ENCODE measurements at regions not wholly inside any gene's neighbourhood (a gene's known extent, or its start where the extent isn't known, plus 50 kb on each side); places are given as distances from the start of the nearest gene placed in this dataset.

DNA sequence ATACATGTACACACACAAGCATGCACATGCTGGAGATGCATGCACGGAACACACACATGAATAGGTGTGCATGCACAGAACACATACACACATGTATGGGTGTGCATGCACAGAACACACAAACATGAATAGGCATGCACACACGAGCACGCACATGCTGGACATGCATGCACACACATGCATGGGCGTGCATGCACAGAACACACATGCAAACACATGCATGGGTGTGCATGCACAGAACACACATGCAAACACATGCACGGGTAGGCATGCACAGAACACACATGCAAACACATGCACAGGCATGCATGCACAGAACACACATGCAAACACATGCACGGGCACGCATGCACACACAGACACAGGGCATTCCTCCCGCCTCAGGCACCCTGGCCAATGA is 382.3 kb downstream of the IRX2 start:
- DNase-seq: no peak
- TF ChIP-seq POLR2AphosphoS5 (IDR thresholded peaks at IDR 0.05): no peak
- no peak for TF ChIP-seq POLR2A (IDR thresholded peaks at IDR 0.05)
- TF ChIP-seq, protein P1, sequence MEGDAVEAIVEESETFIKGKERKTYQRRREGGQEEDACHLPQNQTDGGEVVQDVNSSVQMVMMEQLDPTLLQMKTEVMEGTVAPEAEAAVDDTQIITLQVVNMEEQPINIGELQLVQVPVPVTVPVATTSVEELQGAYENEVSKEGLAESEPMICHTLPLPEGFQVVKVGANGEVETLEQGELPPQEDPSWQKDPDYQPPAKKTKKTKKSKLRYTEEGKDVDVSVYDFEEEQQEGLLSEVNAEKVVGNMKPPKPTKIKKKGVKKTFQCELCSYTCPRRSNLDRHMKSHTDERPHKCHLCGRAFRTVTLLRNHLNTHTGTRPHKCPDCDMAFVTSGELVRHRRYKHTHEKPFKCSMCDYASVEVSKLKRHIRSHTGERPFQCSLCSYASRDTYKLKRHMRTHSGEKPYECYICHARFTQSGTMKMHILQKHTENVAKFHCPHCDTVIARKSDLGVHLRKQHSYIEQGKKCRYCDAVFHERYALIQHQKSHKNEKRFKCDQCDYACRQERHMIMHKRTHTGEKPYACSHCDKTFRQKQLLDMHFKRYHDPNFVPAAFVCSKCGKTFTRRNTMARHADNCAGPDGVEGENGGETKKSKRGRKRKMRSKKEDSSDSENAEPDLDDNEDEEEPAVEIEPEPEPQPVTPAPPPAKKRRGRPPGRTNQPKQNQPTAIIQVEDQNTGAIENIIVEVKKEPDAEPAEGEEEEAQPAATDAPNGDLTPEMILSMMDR (IDR thresholded peaks at IDR 0.05 in 8 of 11, conservative IDR thresholded peaks at IDR 0.05 in 3 of 11): no peak
- no peaks in the 10 kb centered on the region for H3K27me3 ChIP-seq (replicated peaks in 1 of 7)
- H3K36me3 ChIP-seq: no peaks in the 10 kb centered on the region
- no peak overlapping the region for H3K4me3 ChIP-seq
- intact Hi-C loops (cut with DNase I; ENCODE audit: low total_unique reads): no loop called here
- H3K4me1 ChIP-seq: no peaks in the 10 kb centered on the region
- no peak overlapping the region for H3K27ac ChIP-seq
- H3K9me3 ChIP-seq: peaks cover 0 to 82% (median 13%) of the 10 kb centered on the region in 8 donors
- WGBS, 5 donors: 84 to 92% (median 88%) methylated on average over 8 of the region's 8 CpGs

DNA sequence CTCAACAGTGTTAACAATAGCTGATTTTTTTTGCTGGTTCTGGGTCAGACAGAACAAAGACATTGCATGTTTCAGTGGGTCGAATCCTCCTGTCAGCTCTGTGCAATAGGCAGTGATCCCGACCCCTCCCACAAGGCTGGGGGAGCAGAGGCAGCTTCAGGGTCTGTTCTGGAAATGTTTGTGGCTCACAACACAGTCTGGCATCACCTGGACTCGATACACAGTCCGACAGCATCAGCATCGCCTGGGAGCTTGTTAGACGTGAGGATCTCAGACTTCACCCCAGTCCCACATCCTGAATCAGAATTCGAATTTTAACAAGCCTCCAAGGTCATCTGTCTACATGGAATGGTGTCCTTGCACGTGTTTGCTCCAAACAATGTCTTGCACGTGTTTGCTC is 384.7 kb downstream of the IRX2 start:
- H3K4me3 ChIP-seq: no peak overlapping the region
- intact Hi-C loops (cut with DNase I; ENCODE audit: low total_unique reads): no loop called here
- no peak for TF ChIP-seq POLR2AphosphoS5 (IDR thresholded peaks at IDR 0.05)
- TF ChIP-seq POLR2A (IDR thresholded peaks at IDR 0.05): no peak
- TF ChIP-seq, protein P1 (IDR thresholded peaks at IDR 0.05 in 8 of 11, conservative IDR thresholded peaks at IDR 0.05 in 3 of 11): no peak
- no peaks in the 10 kb centered on the region for H3K27me3 ChIP-seq (replicated peaks in 1 of 7)
- 57 to 79% (median 67%) methylated on average over 9 of the region's 9 CpGs for WGBS, 5 donors
- peaks cover 0 to 62% (median 15%) of the 10 kb centered on the region in 8 donors for H3K9me3 ChIP-seq
- no peak overlapping the region for H3K27ac ChIP-seq
- no peaks in the 10 kb centered on the region for H3K4me1 ChIP-seq
- DNase-seq: no peak
- no peaks in the 10 kb centered on the region for H3K36me3 ChIP-seq

DNA sequence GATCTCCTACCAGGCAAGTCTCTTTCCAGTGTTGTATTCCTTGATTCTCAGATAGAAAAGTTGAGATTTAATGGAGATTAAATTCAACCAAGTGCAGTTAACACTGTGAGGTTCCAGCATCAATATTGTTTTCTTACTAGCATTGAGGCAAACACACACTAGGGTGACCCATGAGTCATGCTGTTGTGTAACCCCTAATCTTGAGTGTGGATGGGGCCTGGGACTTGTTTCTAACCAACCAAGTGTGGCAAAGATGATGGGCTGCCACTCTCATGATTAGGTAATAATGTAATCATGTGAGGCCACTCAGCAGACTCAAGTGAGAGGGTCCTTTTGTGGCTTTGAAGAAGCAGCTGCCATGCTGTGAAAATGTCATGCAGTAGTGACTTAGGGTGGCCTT is 394.2 kb downstream of the IRX2 start:
- Histone ChIP-seq H3K27me3 (replicated peaks in 1 of 7) (no peaks in the 10 kb centered on the region), H3K27ac (no peak overlapping the region), H3K9me3 (peaks cover 0 to 21% (median 0%) of the 10 kb centered on the region in 8 donors), H3K4me3 (no peak overlapping the region), H3K36me3 (no peaks in the 10 kb centered on the region), H3K4me1 (no peaks in the 10 kb centered on the region)
- intact Hi-C loops (cut with DNase I; ENCODE audit: low total_unique reads): no loop called here
- TF ChIP-seq POLR2AphosphoS5 (IDR thresholded peaks at IDR 0.05) (no peak), POLR2A (IDR thresholded peaks at IDR 0.05) (no peak)
- TF ChIP-seq, protein P1 (IDR thresholded peaks at IDR 0.05 in 8 of 11, conservative IDR thresholded peaks at IDR 0.05 in 3 of 11): no peak
- DNase-seq: no peak

DNA sequence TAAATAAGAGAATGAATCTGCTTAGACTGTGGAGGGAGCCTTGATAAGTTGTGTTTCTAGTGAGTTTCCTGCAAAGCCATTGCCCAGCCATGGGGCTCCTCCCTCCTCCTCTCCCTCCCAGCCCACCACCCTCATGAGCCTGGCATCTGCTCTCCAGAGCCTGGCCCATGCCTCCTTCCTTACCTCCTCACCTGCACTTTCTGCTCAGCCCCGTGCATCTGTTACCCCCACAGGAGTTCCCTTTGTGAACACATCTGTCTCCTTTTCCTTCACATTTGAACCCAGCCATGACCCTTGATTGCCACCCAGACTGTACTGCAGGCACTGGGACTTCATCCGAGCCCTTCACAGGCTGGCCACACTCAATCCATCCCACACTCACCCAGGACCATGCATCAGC is 395.6 kb downstream of the IRX2 start:
- TF ChIP-seq, protein P1 (IDR thresholded peaks at IDR 0.05 in 8 of 11, conservative IDR thresholded peaks at IDR 0.05 in 3 of 11): no peak
- TF ChIP-seq POLR2AphosphoS5 (IDR thresholded peaks at IDR 0.05) (no peak), POLR2A (IDR thresholded peaks at IDR 0.05) (no peak)
- H3K27me3 ChIP-seq (replicated peaks in 1 of 7): no peaks in the 10 kb centered on the region
- no peak for DNase-seq
- WGBS, 5 donors: 57 to 82% (median 64%) methylated on average over 2 of the region's 2 CpGs
- no peaks in the 10 kb centered on the region for H3K4me1 ChIP-seq
- no peak overlapping the region for H3K4me3 ChIP-seq
- no peaks in the 10 kb centered on the region for H3K36me3 ChIP-seq
- peaks cover 0 to 32% (median 3%) of the 10 kb centered on the region in 8 donors for H3K9me3 ChIP-seq
- no peak overlapping the region for H3K27ac ChIP-seq
- intact Hi-C loops (cut with DNase I; ENCODE audit: low total_unique reads): no loop called here

All from spleen (tissue), 11 donors.